Right lobe of liver (tissue), 6 donors: ENCODE measurements at regions not wholly inside any gene's neighbourhood (a gene's known extent, or its start where the extent isn't known, plus 50 kb on each side); places are given as distances from the start of the nearest gene placed in this dataset.
"Not testable (repeated sequence)": the region's sequence is repeated elsewhere in the genome, so short reads cannot be mapped to it uniquely, and the experiment has no call there.

Experiments used
- ATAC-seq, 4 donors: fragments of 200-7000 bp; cut with Tn5 transposase; one replicate each; pipeline ENCODE4 v1.9.1; 2020; ENCODE audit warnings: mild to moderate bottlenecking in 4 of 4, moderate library complexity in 4 of 4
- DNase-seq, 3 donors: peaks; one replicate each; pipeline ENCODE4 v3.0.0-alpha.2; 2020
- H3K27ac ChIP-seq, 3 donors: fragments of 200-600 bp; one replicate each; pipeline ENCODE4 v1.8.0; 2022
- H3K27me3 ChIP-seq, 2 donors: fragments of 200-600 bp; one replicate each; pipeline ENCODE4 v1.8.0; 2022
- H3K36me3 ChIP-seq, 4 donors: fragments of 200-600 bp; sonication (generic) in 1 of 4; one replicate each; pipeline versions ENCODE4 v1.5.1 to v1.8.0; 2017 to 2022; ENCODE audit warnings: control low read depth in 1 of 4
- H3K4me1 ChIP-seq, 4 donors: fragments of 200-600 bp; sonication (generic) in 1 of 4; one replicate each; pipeline versions ENCODE4 v1.5.1 to v1.8.0; 2017 to 2022; ENCODE audit warnings: control low read depth in 1 of 4
- H3K4me3 ChIP-seq, 3 donors: fragments of 200-600 bp; one replicate each; pipeline ENCODE4 v1.8.0; 2022
- H3K9me3 ChIP-seq, 4 donors: fragments of 200-600 bp; sonication (generic) in 1 of 4; one replicate each; pipeline versions ENCODE4 v1.5.1 to v1.8.0; 2017 to 2022; ENCODE audit warnings: control low read depth in 1 of 4
- WGBS: methylation state at CpG from one replicate; pipeline ENCODE4 v1.1.6; 2018; ENCODE audit warnings: low coverage, low lambda C conversion rate; ENCODE audit not compliant: insufficient coverage; ENCODE audit errors: missing lambda C conversion rate; 5-methylcytosine and 5-hydroxymethylcytosine counted together
- intact Hi-C, 2 donors: fragments of 100-400 bp; cut with DNase I; formaldehyde crosslinking; loops; one replicate each; pipeline versions ENCODE4 v1.11.2 to v1.14.1; 2022
- TF ChIP-seq, protein P1 (sequence below), 4 donors: fragments of 200-600 bp in 3 of 4; fragments of 450-650 bp in 1 of 4; IDR thresholded peaks; one replicate each; pipeline versions ENCODE4 v1.5.1 to v1.8.0; 2016 to 2022; ENCODE audit warnings: antibody characterized with exemption in 4 of 4, mild to moderate bottlenecking in 2 of 4
- donor health status: DM: no; HTN: yes; CAD: no.
- donor health status: DM: no; HTN: no; CAD: no.
- donor health status: DM: no; HTN: no; CAD: no.
- donor health status: DM: no; HTN: yes; CAD: no.
- donor health status: DM: no; HTN: yes; CAD: no.

DNA sequence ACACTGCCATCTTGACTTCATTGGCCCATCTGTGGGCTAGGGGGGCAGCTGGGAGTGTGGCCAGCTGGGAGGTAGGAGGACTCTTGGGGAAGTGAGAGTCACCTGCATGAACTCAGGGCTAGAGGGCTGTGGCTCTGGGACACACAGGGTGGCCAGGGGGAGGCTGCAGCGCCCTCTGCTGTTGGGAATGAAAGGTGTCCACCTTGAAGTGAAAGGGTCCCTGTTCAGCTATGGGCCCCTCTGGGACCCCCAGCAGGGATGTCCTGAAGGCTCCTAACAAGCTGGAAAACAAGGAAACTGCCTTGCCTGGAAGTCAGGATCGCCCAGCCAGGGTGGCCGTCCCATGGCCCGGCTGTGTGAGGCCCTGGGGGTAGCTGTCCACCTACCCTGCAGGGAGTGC is 507.8 kb downstream of the FOXD4L4 start:
- H3K27me3 ChIP-seq, intact Hi-C loops, H3K4me1 ChIP-seq, DNase-seq, H3K4me3 ChIP-seq, ATAC-seq, H3K27ac ChIP-seq, H3K36me3 ChIP-seq, H3K9me3 ChIP-seq: not testable (repeated sequence)
- no CpG with 5 or more reads among the region's 4 CpGs for WGBS
- TF ChIP-seq, protein P1, sequence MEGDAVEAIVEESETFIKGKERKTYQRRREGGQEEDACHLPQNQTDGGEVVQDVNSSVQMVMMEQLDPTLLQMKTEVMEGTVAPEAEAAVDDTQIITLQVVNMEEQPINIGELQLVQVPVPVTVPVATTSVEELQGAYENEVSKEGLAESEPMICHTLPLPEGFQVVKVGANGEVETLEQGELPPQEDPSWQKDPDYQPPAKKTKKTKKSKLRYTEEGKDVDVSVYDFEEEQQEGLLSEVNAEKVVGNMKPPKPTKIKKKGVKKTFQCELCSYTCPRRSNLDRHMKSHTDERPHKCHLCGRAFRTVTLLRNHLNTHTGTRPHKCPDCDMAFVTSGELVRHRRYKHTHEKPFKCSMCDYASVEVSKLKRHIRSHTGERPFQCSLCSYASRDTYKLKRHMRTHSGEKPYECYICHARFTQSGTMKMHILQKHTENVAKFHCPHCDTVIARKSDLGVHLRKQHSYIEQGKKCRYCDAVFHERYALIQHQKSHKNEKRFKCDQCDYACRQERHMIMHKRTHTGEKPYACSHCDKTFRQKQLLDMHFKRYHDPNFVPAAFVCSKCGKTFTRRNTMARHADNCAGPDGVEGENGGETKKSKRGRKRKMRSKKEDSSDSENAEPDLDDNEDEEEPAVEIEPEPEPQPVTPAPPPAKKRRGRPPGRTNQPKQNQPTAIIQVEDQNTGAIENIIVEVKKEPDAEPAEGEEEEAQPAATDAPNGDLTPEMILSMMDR (IDR thresholded peaks at IDR 0.05) = peak in 1 of 4 donors; percentile 4

DNA sequence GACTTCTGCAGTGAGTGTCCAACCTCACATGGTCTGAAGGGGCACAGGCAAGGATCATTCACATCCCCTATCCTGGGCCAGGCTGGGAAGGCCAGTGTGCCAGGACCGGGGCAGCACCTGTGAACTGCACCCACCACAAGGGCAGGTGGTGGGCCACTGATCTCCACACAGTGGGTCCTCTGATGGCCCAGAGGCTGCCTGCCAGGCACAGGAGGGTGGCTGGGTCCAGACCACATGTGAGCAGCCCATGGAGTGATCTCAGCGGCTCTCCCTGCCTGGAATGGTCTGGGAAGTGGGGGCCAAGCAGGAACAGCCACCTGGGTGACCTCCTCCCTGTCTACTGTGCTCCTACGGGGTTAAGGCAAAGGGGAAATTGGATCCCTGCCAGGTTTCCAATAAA is 508.5 kb downstream of the FOXD4L4 start:
- WGBS = no CpG with 5 or more reads among the region's 3 CpGs
- not testable (repeated sequence) for ATAC-seq, H3K27me3 ChIP-seq

DNA sequence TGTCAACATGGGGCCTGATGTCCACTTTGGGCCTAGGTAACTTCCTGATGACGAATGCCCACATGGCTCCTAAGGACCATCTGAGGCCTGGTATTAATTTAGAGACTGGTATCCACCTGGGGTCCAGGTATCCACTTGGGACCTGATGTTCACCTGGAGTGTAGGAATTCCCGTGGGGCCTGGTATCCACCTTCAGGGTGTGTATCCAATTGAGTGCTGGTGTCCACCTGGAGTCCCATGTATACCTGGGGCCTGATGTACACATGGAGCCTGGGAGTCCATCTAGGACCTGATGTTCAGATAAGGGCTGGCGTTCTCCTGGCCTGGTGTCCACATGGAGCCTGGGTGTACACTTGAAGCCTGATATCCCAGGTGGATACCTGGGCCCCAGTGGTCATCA is 520.6 kb downstream of the FOXD4L4 start:
- H3K36me3 ChIP-seq, H3K27ac ChIP-seq, H3K27me3 ChIP-seq, H3K9me3 ChIP-seq, DNase-seq, H3K4me3 ChIP-seq, ATAC-seq, intact Hi-C loops, H3K4me1 ChIP-seq: not testable (repeated sequence)
- WGBS = no CpG with 5 or more reads among the region's 3 CpGs

More for the DNA sequence above, 508.5 kb downstream of the FOXD4L4 start:
- H3K27ac ChIP-seq, H3K4me1 ChIP-seq, DNase-seq, H3K4me3 ChIP-seq, intact Hi-C loops, H3K9me3 ChIP-seq, H3K36me3 ChIP-seq: not testable (repeated sequence)

DNA sequence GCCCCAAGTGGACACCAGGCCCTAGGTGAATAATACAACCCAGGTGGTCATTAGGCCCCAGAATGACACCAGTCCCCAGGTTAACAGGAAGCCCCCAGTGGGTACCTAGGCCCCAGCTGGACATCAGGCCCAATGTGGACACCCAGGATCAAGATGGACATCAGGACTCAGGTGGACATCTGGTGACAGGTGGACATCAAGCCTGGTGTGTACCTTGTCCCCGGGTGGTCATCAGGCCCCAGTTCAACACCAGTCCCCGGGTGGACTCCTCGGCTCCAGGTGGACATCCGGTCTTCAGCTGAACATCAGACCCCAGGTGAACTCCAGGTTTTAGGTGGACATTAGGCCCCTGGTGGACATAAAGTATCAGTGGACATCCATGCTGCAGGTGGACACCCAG is 524.6 kb downstream of the FOXD4L4 start:
- DNase-seq, H3K9me3 ChIP-seq, ATAC-seq, H3K36me3 ChIP-seq, H3K27ac ChIP-seq, intact Hi-C loops, H3K27me3 ChIP-seq, H3K4me1 ChIP-seq, H3K4me3 ChIP-seq: not testable (repeated sequence)
- WGBS = no CpG with 5 or more reads among the region's 4 CpGs

DNA sequence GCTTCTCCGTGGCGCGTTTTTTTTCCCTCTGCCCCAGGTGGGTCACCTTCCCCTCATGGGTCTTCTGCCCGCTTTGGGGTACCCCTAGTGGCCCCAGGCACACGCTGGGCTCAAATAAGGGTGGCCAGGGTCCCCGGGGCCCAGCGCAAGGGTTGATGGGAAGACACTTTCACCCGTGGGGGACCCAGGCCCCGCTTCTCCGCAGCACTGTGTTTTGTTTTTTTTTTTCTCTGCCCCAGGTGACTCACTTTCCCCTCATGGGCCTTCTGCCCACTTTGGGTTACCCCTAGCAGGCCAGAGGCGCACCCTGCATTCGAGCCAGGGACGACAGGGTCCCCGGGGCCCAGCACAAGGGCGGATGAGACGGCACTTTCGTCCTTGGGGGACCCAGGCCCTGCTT is 526.7 kb downstream of the FOXD4L4 start:
- DNase-seq, H3K36me3 ChIP-seq, ATAC-seq, H3K4me3 ChIP-seq, H3K27ac ChIP-seq, intact Hi-C loops, H3K27me3 ChIP-seq, H3K9me3 ChIP-seq, H3K4me1 ChIP-seq: not testable (repeated sequence)
- 92% methylated on average over 15 of the region's 17 CpGs for WGBS

DNA sequence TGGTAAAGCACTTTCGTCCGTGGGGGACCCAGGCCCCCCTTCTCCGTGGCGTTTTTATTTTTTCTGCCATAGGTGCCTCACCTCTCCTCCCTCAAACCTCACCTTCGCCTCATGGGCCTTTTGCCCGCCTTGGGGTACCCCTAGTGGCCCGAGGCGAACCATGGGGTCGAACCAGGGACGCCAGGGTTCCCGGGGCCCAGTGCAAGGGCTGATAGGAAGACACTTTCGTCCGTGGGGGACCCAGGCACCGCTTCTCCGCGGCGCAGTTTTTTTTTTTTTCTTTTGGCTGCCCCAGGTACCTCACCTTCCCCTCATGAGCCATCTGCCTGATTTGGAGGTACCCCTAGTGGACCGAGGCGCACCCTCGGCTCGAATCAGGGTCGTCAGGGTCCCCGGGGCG is 527.8 kb downstream of the FOXD4L4 start:
- intact Hi-C loops, DNase-seq, H3K27ac ChIP-seq, H3K4me1 ChIP-seq, H3K9me3 ChIP-seq, H3K36me3 ChIP-seq, H3K27me3 ChIP-seq, H3K4me3 ChIP-seq, ATAC-seq: not testable (repeated sequence)
- 92% methylated on average over 5 of the region's 24 CpGs for WGBS

DNA sequence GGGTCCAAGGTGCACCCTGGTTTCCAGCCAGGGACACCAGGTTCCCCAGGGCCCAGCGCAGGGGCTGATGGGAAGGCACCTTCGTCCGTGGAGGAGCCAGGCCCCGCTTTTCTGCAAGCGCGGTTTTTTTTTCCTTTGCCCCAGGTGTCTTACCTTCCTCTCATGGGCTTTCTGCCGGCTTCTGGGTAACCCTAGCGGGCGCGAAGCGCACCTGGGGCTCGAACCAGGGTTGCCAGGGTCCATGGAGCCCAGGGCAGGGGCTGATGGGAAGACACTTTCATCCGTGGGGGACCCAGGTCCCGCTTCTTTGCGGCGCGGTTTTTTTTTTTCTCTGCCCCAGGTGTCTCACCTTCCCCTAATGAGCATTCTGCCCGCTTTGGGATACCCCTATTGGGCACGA is 529.3 kb downstream of the FOXD4L4 start:
- H3K4me1 ChIP-seq, H3K27ac ChIP-seq, intact Hi-C loops, ATAC-seq, H3K36me3 ChIP-seq, H3K9me3 ChIP-seq, H3K27me3 ChIP-seq: not testable (repeated sequence)
- WGBS = 63% methylated on average over 9 of the region's 19 CpGs
- H3K4me3 ChIP-seq = peak overlapping the region in 2 of 3 donors; percentile 19 to 41
- peak in 1 of 3 donors; percentile 13 for DNase-seq

DNA sequence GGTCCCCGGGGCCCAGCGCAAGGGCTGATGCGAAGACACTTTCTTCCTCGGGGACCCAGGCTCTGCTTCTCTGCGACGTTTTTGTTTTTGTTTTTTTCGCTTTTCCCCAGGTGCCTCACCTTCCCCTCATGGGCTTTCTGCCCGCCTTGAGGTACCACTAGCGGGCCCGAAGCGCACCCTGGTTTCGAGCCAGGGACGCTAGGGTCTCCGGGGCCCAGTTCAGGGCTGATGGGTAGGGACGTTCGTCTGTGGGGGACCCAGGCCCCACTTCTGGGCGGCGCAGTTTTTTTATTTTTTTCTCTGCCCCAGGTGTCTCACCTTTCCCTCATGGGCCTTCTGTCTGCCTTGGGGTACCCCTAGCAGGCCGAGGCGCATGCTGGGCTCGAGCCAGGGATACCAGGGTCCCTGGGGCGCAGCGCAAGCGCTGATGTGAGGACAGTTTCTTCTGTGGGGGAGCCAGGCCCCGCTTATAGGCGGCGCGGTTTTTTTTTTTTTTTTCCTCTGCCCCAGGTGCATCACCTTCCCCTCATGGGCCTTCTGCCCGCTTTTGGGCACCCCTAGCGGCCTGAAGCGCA is 530.0 kb downstream of the FOXD4L4 start:
- H3K36me3 ChIP-seq, H3K27ac ChIP-seq, H3K27me3 ChIP-seq, intact Hi-C loops, DNase-seq, H3K4me1 ChIP-seq, ATAC-seq, H3K9me3 ChIP-seq: not testable (repeated sequence)
- H3K4me3 ChIP-seq = peak overlapping the region in 2 of 3 donors; percentile 13 to 16
- WGBS = 56% methylated on average over 9 of the region's 31 CpGs

DNA sequence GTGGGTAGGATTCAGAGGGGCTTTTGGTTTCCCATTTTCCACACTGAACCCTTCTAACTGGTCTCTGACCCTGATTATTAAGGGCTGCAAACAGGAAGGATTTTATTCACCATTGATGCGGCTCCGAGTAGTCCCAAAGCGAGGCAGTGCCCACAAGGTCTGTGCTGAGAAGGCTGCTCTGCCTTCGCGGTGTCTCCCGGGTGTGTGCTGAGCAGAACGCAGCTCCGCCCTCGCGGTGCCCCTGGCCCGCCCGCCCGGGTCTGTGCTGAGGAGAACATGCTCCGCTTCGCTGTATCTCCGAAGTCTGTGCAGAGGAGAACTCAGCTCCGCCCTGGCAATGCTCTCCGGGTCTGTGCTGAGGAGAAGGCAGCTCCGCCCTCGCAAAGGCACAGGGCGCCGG is 530.7 kb downstream of the FOXD4L4 start:
- intact Hi-C loops, H3K9me3 ChIP-seq, H3K36me3 ChIP-seq, ATAC-seq, DNase-seq, H3K4me1 ChIP-seq, H3K27me3 ChIP-seq, H3K27ac ChIP-seq: not testable (repeated sequence)
- WGBS = 47% methylated on average over 3 of the region's 22 CpGs
- peak overlapping the region in 2 of 3 donors; percentile 25 to 35 for H3K4me3 ChIP-seq

DNA sequence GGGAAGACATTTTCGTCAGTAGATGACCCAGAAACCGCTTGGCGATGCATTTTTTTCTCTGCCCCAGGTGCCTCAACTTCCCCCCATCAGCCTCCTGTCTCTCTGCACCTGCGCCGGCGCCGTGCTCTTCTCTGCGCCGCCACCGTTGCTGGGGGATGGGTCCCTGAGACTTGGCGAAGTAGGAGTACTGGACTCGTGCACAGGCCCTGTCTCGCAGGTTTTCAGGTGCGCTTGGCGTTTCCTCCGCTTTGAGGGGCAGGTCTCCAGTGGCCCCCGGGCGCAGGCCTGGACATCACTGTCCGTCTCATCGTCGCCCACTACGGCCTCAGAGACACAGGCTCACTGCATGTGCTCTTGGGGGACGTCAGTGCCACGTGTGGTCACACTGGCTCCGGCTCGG is 532.1 kb downstream of the FOXD4L4 start:
- H3K4me1 ChIP-seq, H3K27ac ChIP-seq, DNase-seq, H3K4me3 ChIP-seq, H3K27me3 ChIP-seq, intact Hi-C loops, H3K9me3 ChIP-seq, H3K36me3 ChIP-seq, ATAC-seq: not testable (repeated sequence)
- WGBS = no CpG with 5 or more reads among the region's 26 CpGs
